ENCODE measurements at regions not wholly inside any gene's neighbourhood (a gene's known extent, or its start where the extent isn't known, plus 50 kb on each side); places are given as distances from the start of the nearest gene placed in this dataset.

DNA sequence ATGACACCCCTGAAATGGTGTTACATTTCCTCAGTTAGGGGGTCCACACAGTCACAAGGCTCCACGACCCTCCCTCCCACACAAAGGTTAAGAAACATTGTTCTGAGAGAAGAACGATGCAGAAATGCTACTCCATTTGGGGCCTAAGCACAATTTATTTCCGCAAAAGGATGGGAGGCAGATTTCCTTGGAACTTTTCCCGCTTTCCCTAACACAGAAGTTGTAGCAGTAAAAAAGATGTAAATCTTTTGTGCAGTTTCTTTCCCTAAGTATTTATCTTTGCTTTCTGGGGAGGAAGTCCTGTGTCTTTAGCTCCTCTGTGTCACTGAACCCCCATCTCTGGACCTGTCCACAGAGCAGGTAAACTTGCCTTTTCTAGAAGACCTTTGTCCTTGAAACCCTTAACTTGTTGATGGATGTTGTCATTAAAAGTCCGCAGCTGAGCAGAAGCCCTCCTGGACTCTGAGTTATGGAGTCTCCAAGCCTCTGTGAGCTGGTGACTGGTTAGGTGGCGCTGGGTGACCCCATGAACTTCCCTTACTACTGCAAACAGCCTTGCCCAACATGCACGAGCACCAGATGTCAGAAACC is 67.2 kb upstream of the SHISA3 start:
- intact Hi-C loops (cut with DNase I; ENCODE audit: low total_unique reads), result no loop called here
- 70 to 76% (median 73%) methylated on average over 7 of the region's 7 CpGs for WGBS, 5 donors
- Histone ChIP-seq H3K4me3 (no peak overlapping the region), H3K27me3 (replicated peaks in 1 of 7) (no peaks in the 10 kb centered on the region), H3K36me3 (no peaks in the 10 kb centered on the region), H3K4me1 (no peaks in the 10 kb centered on the region), H3K27ac (no peak overlapping the region), H3K9me3 (no peaks in the 10 kb centered on the region)
- no peak for TF ChIP-seq POLR2AphosphoS5 (IDR thresholded peaks at IDR 0.05)
- no peak for TF ChIP-seq POLR2A (IDR thresholded peaks at IDR 0.05)
- DNase-seq, result no peak

DNA sequence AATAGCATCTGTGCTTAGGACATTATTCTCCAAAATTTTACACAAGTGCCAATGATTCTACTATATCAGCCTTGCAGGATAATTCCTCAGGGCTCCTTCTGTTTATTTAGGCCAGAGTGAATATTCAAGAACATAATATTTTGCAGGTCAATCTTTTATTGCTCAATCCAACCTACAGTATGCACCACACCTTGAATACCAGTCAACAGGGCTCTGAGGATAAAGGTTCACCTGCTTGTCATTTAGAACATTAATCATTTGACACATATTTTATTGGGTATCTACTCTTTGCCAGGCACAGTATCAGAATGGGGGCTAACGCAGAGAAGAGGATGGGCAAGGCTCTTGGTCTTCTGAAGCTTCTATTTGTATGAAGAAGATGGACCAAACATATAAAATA is 66.2 kb upstream of the SHISA3 start:
- Histone ChIP-seq H3K27me3 (replicated peaks in 1 of 7) (no peaks in the 10 kb centered on the region), H3K9me3 (no peaks in the 10 kb centered on the region), H3K4me1 (no peaks in the 10 kb centered on the region), H3K4me3 (no peak overlapping the region), H3K36me3 (no peaks in the 10 kb centered on the region), H3K27ac (no peak overlapping the region)
- intact Hi-C loops (cut with DNase I; ENCODE audit: low total_unique reads), result no loop called here
- WGBS, 5 donors, result 85 to 97% (median 90%) methylated on average over 1 of the region's 1 CpG
- DNase-seq, result no peak
- no peak for TF ChIP-seq POLR2A (IDR thresholded peaks at IDR 0.05)
- TF ChIP-seq CTCF (IDR thresholded peaks at IDR 0.05 in 8 of 11, conservative IDR thresholded peaks at IDR 0.05 in 3 of 11), result no peak
- TF ChIP-seq POLR2AphosphoS5 (IDR thresholded peaks at IDR 0.05), result no peak

DNA sequence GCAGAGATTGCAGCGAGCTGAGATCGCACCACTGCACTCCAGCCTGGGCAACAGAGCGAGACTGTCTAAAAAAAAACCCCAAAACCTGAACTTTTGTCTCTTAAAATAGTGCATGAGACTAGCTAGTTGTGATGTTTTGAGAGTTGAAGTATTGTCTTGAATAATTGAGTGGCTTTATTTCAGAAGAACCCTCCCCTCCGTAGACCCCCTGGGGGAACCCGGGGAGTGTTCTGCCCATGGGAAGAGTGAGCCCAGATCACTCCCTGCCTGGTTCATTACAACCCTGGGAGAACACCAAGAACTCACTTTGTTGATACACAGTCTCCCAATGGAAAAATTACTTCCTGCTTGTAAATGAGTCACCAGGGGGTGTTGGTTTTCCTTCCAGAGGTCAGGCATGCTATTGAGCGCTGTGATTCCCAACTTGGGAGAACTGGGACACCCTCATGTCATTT is 65.3 kb upstream of the SHISA3 start:
- DNase-seq, result no peak
- H3K27me3 ChIP-seq (replicated peaks in 1 of 7), result no peaks in the 10 kb centered on the region
- no peak overlapping the region for H3K4me3 ChIP-seq
- TF ChIP-seq POLR2AphosphoS5 (IDR thresholded peaks at IDR 0.05) (no peak), POLR2A (IDR thresholded peaks at IDR 0.05) (no peak), CTCF (IDR thresholded peaks at IDR 0.05 in 8 of 11, conservative IDR thresholded peaks at IDR 0.05 in 3 of 11) (no peak)
- intact Hi-C loops (cut with DNase I; ENCODE audit: low total_unique reads), result no loop called here
- 61 to 83% (median 80%) methylated on average over 6 of the region's 6 CpGs for WGBS, 5 donors
- no peak overlapping the region for H3K27ac ChIP-seq
- H3K36me3 ChIP-seq, result no peaks in the 10 kb centered on the region
- H3K4me1 ChIP-seq, result no peaks in the 10 kb centered on the region
- no peaks in the 10 kb centered on the region for H3K9me3 ChIP-seq

GRCh38 chr4:42339935-42340406 is 57.3 kb upstream of the SHISA3 start:
- WGBS, 5 donors, result 39 to 62% (median 50%) methylated on average over 7 of the region's 7 CpGs
- intact Hi-C loops (cut with DNase I; ENCODE audit: low total_unique reads), result no loop called here
- H3K27me3 ChIP-seq (replicated peaks in 1 of 7), result no peaks in the 10 kb centered on the region
- peaks cover 0 to 7% (median 0%) of the 10 kb centered on the region in 6 donors for H3K4me1 ChIP-seq
- no peak for TF ChIP-seq POLR2A (IDR thresholded peaks at IDR 0.05)
- TF ChIP-seq CTCF (IDR thresholded peaks at IDR 0.05 in 8 of 11, conservative IDR thresholded peaks at IDR 0.05 in 3 of 11), result no peak
- TF ChIP-seq POLR2AphosphoS5 (IDR thresholded peaks at IDR 0.05), result peak in 1 of 3 donors; percentile 12
- H3K9me3 ChIP-seq, result no peaks in the 10 kb centered on the region
- no peak overlapping the region for H3K4me3 ChIP-seq
- DNase-seq, result no peak
- peak overlapping the region; percentile 16 to 78 (median 50) for H3K27ac ChIP-seq
- no peaks in the 10 kb centered on the region for H3K36me3 ChIP-seq

All from spleen (tissue), 11 donors.